ENCODE measurements at regions not wholly inside any gene's neighbourhood (a gene's known extent, or its start where the extent isn't known, plus 50 kb on each side); places are given as distances from the start of the nearest gene placed in this dataset.
"Not testable (repeated sequence)": the region's sequence is repeated elsewhere in the genome, so short reads cannot be mapped to it uniquely, and the experiment has no call there.

- peaks cover 23% of the 10 kb centered on the region for H3K9me3 Mint-ChIP-seq
- H3K4me3 Mint-ChIP-seq; H3K27me3 Mint-ChIP-seq (ENCODE audit: insufficient read depth); H3K4me1 Mint-ChIP-seq (ENCODE audit: low read depth); H3K36me3 Mint-ChIP-seq (ENCODE audit: low read depth); H3K27ac Mint-ChIP-seq; DNase-seq (ENCODE audit: low spot score); intact Hi-C loops (cut with micrococcal nuclease): not testable (repeated sequence)
Measured at GRCh38 chr14:29027941-29028705, 261.5 kb downstream of the FOXG1 start.

DNA sequence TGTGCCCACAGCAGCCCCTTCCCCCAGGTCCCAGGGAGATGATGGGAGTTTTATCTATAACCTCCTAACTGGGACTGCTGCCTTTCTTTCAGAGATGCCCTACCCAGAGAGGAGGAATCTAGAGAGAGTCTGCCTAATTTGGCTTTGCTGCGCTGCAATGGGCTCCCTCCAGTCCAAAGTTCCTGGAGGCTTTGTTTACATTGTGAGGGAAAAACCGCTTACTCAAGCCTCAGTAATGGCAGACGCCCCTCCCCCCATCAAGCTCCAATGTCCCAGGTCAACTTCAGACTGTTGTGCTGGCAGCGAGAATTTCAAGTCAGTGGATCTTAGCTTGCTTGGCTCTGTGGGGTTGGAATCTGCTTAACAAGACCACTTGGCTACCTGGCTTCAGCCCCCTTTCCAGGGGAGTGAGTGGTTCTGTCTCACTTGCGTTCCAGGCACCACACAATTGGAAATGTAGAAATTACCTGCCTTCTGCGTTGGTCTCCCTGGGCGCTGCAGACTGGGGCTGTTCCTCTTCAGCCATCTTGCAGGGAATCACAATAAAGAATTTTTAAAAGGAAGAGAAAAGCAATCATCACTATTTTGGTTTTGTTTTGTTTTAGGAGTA, 262.5 kb downstream of the FOXG1 start:
- intact Hi-C loops (cut with micrococcal nuclease) = no loop called here
- DNase-seq (ENCODE audit: low spot score) = no peak
- no peak overlapping the region for H3K4me3 Mint-ChIP-seq
- H3K4me1 Mint-ChIP-seq (ENCODE audit: low read depth) = no peaks in the 10 kb centered on the region
- no peaks in the 10 kb centered on the region for H3K27me3 Mint-ChIP-seq (ENCODE audit: insufficient read depth)
- H3K27ac Mint-ChIP-seq = no peak overlapping the region
- H3K36me3 Mint-ChIP-seq (ENCODE audit: low read depth) = no peaks in the 10 kb centered on the region
- H3K9me3 Mint-ChIP-seq = peaks cover 23% of the 10 kb centered on the region

DNA sequence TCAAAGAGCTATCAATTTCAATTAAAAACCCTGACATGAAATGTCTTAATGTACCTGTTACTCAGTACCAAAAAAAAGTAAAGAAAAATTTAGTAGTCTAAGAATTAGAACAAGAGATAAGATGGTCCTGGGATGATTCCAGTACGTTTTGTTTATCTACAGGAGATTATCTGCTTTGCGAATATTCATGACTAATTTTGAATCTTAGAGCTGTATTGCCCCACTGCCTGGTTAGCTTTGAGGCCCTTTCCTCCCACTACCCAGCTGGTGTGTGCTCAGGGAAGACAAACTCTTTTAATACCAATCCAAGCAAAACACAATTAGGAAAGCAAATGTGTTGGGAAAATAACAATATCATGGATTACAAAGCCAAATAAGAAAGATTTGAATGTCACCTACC, 263.5 kb downstream of the FOXG1 start:
- DNase-seq (ENCODE audit: low spot score) = no peak
- H3K4me3 Mint-ChIP-seq = no peak overlapping the region
- H3K4me1 Mint-ChIP-seq (ENCODE audit: low read depth) = no peaks in the 10 kb centered on the region
- no peaks in the 10 kb centered on the region for H3K36me3 Mint-ChIP-seq (ENCODE audit: low read depth)
- H3K27ac Mint-ChIP-seq = no peak overlapping the region
- H3K9me3 Mint-ChIP-seq = peaks cover 23% of the 10 kb centered on the region
- H3K27me3 Mint-ChIP-seq (ENCODE audit: insufficient read depth) = no peaks in the 10 kb centered on the region
- intact Hi-C loops (cut with micrococcal nuclease) = no loop called here

DNA sequence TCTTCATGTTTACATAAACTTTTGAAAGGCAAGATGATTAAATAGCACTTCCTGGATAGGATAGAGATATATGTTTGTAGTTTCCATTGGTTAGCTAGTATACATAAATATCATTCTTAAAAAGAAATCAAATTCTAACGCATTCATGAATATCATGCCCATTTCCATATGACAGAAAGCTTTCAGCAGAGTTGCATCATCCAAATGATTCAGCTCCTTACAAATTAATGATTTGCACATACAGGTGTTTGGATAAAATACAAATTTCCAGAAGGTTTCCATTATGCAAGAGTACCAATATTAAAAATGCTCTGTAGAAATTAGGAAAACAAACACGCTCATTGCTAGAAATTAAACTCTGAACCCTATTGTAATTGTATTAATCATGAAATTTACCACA, 264.4 kb downstream of the FOXG1 start:
- peaks cover 23% of the 10 kb centered on the region for H3K9me3 Mint-ChIP-seq
- H3K27ac Mint-ChIP-seq = no peak overlapping the region
- H3K4me3 Mint-ChIP-seq = no peak overlapping the region
- no peaks in the 10 kb centered on the region for H3K4me1 Mint-ChIP-seq (ENCODE audit: low read depth)
- no peak for DNase-seq (ENCODE audit: low spot score)
- intact Hi-C loops (cut with micrococcal nuclease) = no loop called here
- H3K36me3 Mint-ChIP-seq (ENCODE audit: low read depth) = no peaks in the 10 kb centered on the region
- no peaks in the 10 kb centered on the region for H3K27me3 Mint-ChIP-seq (ENCODE audit: insufficient read depth)

DNA sequence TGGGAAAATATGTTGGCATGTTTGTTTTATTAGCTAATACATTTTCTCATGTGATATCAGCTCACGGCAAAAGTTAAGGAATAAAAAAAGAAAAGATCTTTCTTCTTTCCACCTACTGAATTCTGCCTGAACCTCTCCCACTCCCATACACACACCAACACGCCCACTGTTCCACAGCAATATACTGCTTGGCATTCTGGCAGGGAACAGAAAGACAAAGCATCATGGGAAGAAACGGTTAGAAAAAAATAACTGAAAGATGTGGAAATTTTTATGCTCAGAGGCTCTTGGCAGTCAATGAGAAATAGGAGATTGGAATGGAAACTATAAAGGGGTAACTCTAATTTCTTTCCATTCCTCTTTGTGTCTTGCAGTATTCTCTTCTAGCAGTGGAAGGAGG, 268.5 kb downstream of the FOXG1 start:
- Mint-ChIP-seq H3K27me3 (ENCODE audit: insufficient read depth) (no peaks in the 10 kb centered on the region), H3K4me1 (ENCODE audit: low read depth) (no peaks in the 10 kb centered on the region), H3K4me3 (no peak overlapping the region), H3K9me3 (peaks cover 17% of the 10 kb centered on the region), H3K36me3 (ENCODE audit: low read depth) (no peaks in the 10 kb centered on the region), H3K27ac (no peak overlapping the region)
- no peak for DNase-seq (ENCODE audit: low spot score)
- intact Hi-C loops (cut with micrococcal nuclease) = no loop called here

- Mint-ChIP-seq H3K36me3 (ENCODE audit: low read depth) (no peaks in the 10 kb centered on the region), H3K9me3 (peaks cover 21% of the 10 kb centered on the region), H3K4me1 (ENCODE audit: low read depth) (no peaks in the 10 kb centered on the region), H3K27ac (no peak overlapping the region), H3K27me3 (ENCODE audit: insufficient read depth) (no peaks in the 10 kb centered on the region), H3K4me3 (no peak overlapping the region)
- DNase-seq (ENCODE audit: low spot score) = no peak
- intact Hi-C loops (cut with micrococcal nuclease) = no loop called here
Measured at GRCh38 chr14:29037411-29037810, 270.8 kb downstream of the FOXG1 start.

- Mint-ChIP-seq H3K27ac (no peak overlapping the region), H3K27me3 (ENCODE audit: insufficient read depth) (no peaks in the 10 kb centered on the region), H3K36me3 (ENCODE audit: low read depth) (no peaks in the 10 kb centered on the region), H3K4me1 (ENCODE audit: low read depth) (no peaks in the 10 kb centered on the region), H3K4me3 (no peak overlapping the region), H3K9me3 (peaks cover 25% of the 10 kb centered on the region)
- intact Hi-C loops (cut with micrococcal nuclease) = no loop called here
- DNase-seq (ENCODE audit: low spot score) = no peak
Measured at GRCh38 chr14:29039171-29039570, 272.6 kb downstream of the FOXG1 start.

DNA sequence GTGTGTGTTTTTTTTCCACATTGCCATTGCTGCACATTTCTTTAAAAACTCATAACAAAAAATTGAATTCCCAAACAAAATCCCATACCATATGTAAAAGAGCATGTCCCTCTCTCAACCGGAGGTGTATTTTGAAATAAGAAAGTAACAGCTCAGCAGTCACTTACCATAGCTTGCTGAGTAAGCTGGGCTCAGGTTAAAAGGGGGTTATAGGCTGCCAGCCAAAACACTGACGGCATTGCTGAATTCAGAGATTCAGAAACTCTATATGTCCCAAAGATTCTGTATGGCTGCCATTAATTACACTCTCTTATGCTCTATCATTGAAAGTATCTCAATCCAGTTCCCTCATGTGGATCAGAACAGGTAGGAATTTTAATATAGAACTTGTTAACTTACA, 276.0 kb downstream of the FOXG1 start:
- DNase-seq (ENCODE audit: low spot score) = no peak
- H3K4me1 Mint-ChIP-seq (ENCODE audit: low read depth) = no peaks in the 10 kb centered on the region
- H3K4me3 Mint-ChIP-seq = no peak overlapping the region
- intact Hi-C loops (cut with micrococcal nuclease) = no loop called here
- H3K27ac Mint-ChIP-seq = no peak overlapping the region
- peaks cover 22% of the 10 kb centered on the region for H3K9me3 Mint-ChIP-seq
- no peaks in the 10 kb centered on the region for H3K27me3 Mint-ChIP-seq (ENCODE audit: insufficient read depth)
- no peaks in the 10 kb centered on the region for H3K36me3 Mint-ChIP-seq (ENCODE audit: low read depth)

DNA sequence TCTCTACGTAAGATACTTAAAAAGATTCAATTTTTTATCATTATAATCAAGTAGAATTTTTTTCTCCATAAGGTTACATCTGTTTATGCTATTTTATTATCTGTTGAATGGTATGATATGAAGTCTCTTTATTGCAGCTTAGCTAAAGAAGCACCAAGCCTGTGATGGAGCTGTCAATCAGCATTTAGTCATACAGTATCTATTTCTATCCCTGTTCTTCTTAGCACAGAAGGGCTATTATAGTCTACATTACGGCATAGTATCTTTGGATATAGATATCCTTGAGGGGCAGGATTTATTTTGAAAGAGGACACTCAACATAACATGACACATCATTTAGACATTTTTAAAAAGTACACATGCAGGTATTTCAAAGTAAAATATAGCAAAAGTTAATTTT, 277.1 kb downstream of the FOXG1 start:
- intact Hi-C loops (cut with micrococcal nuclease) = no loop called here
- H3K9me3 Mint-ChIP-seq = peaks cover 23% of the 10 kb centered on the region

DNA sequence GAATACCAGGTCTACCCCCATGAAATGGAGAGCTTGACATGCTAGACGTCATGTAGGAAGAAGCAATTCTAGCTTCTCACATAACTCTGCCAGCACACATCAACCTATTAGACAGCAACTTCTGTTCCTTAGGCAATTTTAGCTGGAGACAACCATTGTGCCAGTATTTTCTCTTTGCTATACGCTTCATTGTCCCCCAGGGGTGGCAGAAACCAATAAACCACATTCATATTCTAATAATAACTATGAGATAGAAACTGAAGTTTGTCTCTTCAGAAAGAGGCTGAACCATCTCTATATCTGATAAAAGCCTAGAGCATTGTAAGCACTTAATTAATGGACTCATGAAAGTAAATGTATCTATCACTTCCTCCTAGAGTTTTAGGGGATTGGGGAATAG, 278.6 kb downstream of the FOXG1 start:
- no peaks in the 10 kb centered on the region for H3K4me1 Mint-ChIP-seq (ENCODE audit: low read depth)
- no peak overlapping the region for H3K4me3 Mint-ChIP-seq
- no peak for DNase-seq (ENCODE audit: low spot score)
- H3K27ac Mint-ChIP-seq = no peak overlapping the region
- no peaks in the 10 kb centered on the region for H3K36me3 Mint-ChIP-seq (ENCODE audit: low read depth)
- intact Hi-C loops (cut with micrococcal nuclease) = no loop called here
- no peaks in the 10 kb centered on the region for H3K27me3 Mint-ChIP-seq (ENCODE audit: insufficient read depth)
- peaks cover 20% of the 10 kb centered on the region for H3K9me3 Mint-ChIP-seq

More for the DNA sequence above, 277.1 kb downstream of the FOXG1 start:
- no peak overlapping the region for H3K27ac Mint-ChIP-seq
- DNase-seq (ENCODE audit: low spot score) = no peak
- no peak overlapping the region for H3K4me3 Mint-ChIP-seq
- no peaks in the 10 kb centered on the region for H3K27me3 Mint-ChIP-seq (ENCODE audit: insufficient read depth)
- H3K36me3 Mint-ChIP-seq (ENCODE audit: low read depth) = no peaks in the 10 kb centered on the region
- no peaks in the 10 kb centered on the region for H3K4me1 Mint-ChIP-seq (ENCODE audit: low read depth)

DNA sequence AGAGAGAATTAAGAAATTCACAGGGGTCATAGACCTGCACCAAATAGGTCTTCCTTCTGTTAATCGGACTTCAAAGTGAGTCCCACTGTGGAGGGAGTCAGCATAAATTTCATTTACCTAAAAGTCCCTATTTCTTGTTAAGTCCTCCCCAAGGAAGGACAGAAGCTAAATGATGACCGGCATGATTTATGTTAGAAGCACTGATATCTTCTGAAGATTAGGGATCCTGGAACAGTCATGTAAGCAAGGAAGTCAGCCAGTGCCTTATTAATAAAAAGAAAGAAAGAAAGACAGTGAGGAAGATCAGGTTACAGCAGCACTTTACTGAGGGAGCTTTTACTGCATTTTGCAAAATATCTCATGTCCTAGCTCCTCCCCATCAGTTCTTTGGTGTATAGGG, 287.5 kb downstream of the FOXG1 start:
- Mint-ChIP-seq H3K36me3 (ENCODE audit: low read depth) (no peaks in the 10 kb centered on the region), H3K9me3 (peaks cover 15% of the 10 kb centered on the region), H3K27me3 (ENCODE audit: insufficient read depth) (no peaks in the 10 kb centered on the region), H3K27ac (no peak overlapping the region), H3K4me3 (no peak overlapping the region), H3K4me1 (ENCODE audit: low read depth) (no peaks in the 10 kb centered on the region)
- intact Hi-C loops (cut with micrococcal nuclease) = no loop called here
- DNase-seq (ENCODE audit: low spot score) = no peak

GRCh38 chr14:29056041-29056566, 289.5 kb downstream of the FOXG1 start:
- no peak overlapping the region for H3K4me3 Mint-ChIP-seq
- peaks cover 10% of the 10 kb centered on the region for H3K9me3 Mint-ChIP-seq
- no peak overlapping the region for H3K27ac Mint-ChIP-seq
- intact Hi-C loops (cut with micrococcal nuclease) = no loop called here
- DNase-seq (ENCODE audit: low spot score) = no peak
- H3K4me1 Mint-ChIP-seq (ENCODE audit: low read depth) = no peaks in the 10 kb centered on the region
- no peaks in the 10 kb centered on the region for H3K27me3 Mint-ChIP-seq (ENCODE audit: insufficient read depth)
- no peaks in the 10 kb centered on the region for H3K36me3 Mint-ChIP-seq (ENCODE audit: low read depth)

GRCh38 chr14:29061702-29062101, 295.1 kb downstream of the FOXG1 start:
- Mint-ChIP-seq H3K4me3 (no peak overlapping the region), H3K4me1 (ENCODE audit: low read depth) (no peaks in the 10 kb centered on the region), H3K27me3 (ENCODE audit: insufficient read depth) (no peaks in the 10 kb centered on the region), H3K36me3 (ENCODE audit: low read depth) (no peaks in the 10 kb centered on the region), H3K27ac (no peak overlapping the region), H3K9me3 (peaks cover 25% of the 10 kb centered on the region)
- intact Hi-C loops (cut with micrococcal nuclease) = no loop called here
- DNase-seq (ENCODE audit: low spot score) = no peak

All from activated T-helper 1 cell treated with anti-CD3 and anti-CD28 coated beads, Interleukin-12 subunit alpha, Interleukin-12 subunit beta, Interleukin-2, Interleukin-4 antibody, amounts not matched to agents 30 ng/mL and 10 ng/mL and 1 ng/mL, durations not matched to agents 14 hours and 24 hours and 36 hours (primary cell).